Liver (tissue), 7 donors: ENCODE measurements at regions not wholly inside any gene's neighbourhood (a gene's known extent, or its start where the extent isn't known, plus 50 kb on each side); places are given as distances from the start of the nearest gene placed in this dataset.
"Not testable (repeated sequence)": the region's sequence is repeated elsewhere in the genome, so short reads cannot be mapped to it uniquely, and the experiment has no call there.

Experiments used
- DNase-seq: peaks from one replicate; pipeline ENCODE4 v3.0.0-alpha.2; 2017; ENCODE audit warnings: low spot score
- H3K27ac ChIP-seq, 2 donors: one replicate each; pipeline ENCODE4 v1.7.0; 2013; ENCODE audit warnings: inconsistent platforms in 2 of 2, low read length in 2 of 2, control low read depth in 1 of 2, low read depth in 1 of 2, mild to moderate bottlenecking in 1 of 2
- H3K27me3 ChIP-seq, 4 donors: one replicate each; pipeline versions ENCODE4 v1.6.1 to v1.7.0; 2013; ENCODE audit warnings: low read length in 3 of 4, inconsistent platforms in 1 of 4, mild to moderate bottlenecking in 1 of 4, moderate library complexity in 1 of 4; ENCODE audit not compliant: control insufficient read depth in 4 of 4, insufficient read depth in 4 of 4
- H3K36me3 ChIP-seq, 4 donors: one replicate each; pipeline versions ENCODE4 v1.6.1 to v1.7.0; 2013; ENCODE audit warnings: low read length in 3 of 4, mild to moderate bottlenecking in 3 of 4, low read depth in 1 of 4, moderate library complexity in 1 of 4; ENCODE audit not compliant: control insufficient read depth in 4 of 4, insufficient read depth in 3 of 4
- H3K4me1 ChIP-seq, 4 donors: one replicate each; pipeline versions ENCODE4 v1.6.1 to v1.7.0; 2013; ENCODE audit warnings: low read length in 3 of 4, mild to moderate bottlenecking in 3 of 4, moderate library complexity in 1 of 4; ENCODE audit not compliant: control insufficient read depth in 4 of 4, insufficient read depth in 4 of 4
- H3K4me3 ChIP-seq, 3 donors: one replicate each; pipeline versions ENCODE4 v1.6.1 to v1.7.0; 2013; ENCODE audit warnings: low read length in 3 of 3, control low read depth in 1 of 3, low read depth in 1 of 3, mild to moderate bottlenecking in 1 of 3
- H3K9ac ChIP-seq, 2 donors: one replicate each; pipeline ENCODE4 v1.7.0; 2013; ENCODE audit warnings: low read length in 2 of 2, mild to moderate bottlenecking in 2 of 2, moderate library complexity in 2 of 2, control low read depth in 1 of 2, low read depth in 1 of 2
- H3K9me3 ChIP-seq, 4 donors: one replicate each; pipeline versions ENCODE4 v1.6.1 to v1.7.0; 2013; ENCODE audit warnings: low read length in 3 of 4; ENCODE audit not compliant: control insufficient read depth in 4 of 4
- EGR1 ChIP-seq, 2 donors: IDR thresholded peaks; 2 replicates each; pipeline ENCODE4 v1.6.1; 2016 to 2018; ENCODE audit warnings: antibody characterized with exemption in 2 of 2, low read depth in 2 of 2
- FOXA1 ChIP-seq: IDR thresholded peaks from 2 replicates; pipeline ENCODE4 v1.6.1; 2016; ENCODE audit warnings: antibody characterized with exemption
- FOXA2 ChIP-seq: IDR thresholded peaks from 2 replicates; pipeline ENCODE4 v1.6.1; 2016; ENCODE audit warnings: antibody characterized with exemption
- GABPA ChIP-seq, 2 donors: IDR thresholded peaks in 1 of 2; conservative IDR thresholded peaks in 1 of 2; 2 replicates each; pipeline ENCODE4 v1.6.1; 2016; ENCODE audit warnings: antibody characterized with exemption in 2 of 2, mild to moderate bottlenecking in 1 of 2, moderate library complexity in 1 of 2
- HNF4A ChIP-seq, 2 donors: conservative IDR thresholded peaks; 2 replicates each; pipeline ENCODE4 v1.6.1; 2016; ENCODE audit warnings: antibody characterized with exemption in 2 of 2, mild to moderate bottlenecking in 2 of 2
- HNF4G ChIP-seq: IDR thresholded peaks from 2 replicates; pipeline ENCODE4 v1.6.1; 2016; ENCODE audit warnings: antibody characterized with exemption
- JUND ChIP-seq, 2 donors: IDR thresholded peaks; 2 replicates each; pipeline ENCODE4 v1.6.1; 2016; ENCODE audit warnings: antibody characterized with exemption in 2 of 2
- SP1 ChIP-seq: IDR thresholded peaks from 2 replicates; pipeline ENCODE4 v1.6.1; 2018; ENCODE audit warnings: antibody characterized with exemption, mild to moderate bottlenecking
- ZBTB33 ChIP-seq: IDR thresholded peaks from 2 replicates; pipeline ENCODE4 v1.6.1; 2016; ENCODE audit warnings: antibody characterized with exemption
- WGBS: extraction: QIAGEN DNeasy Blood & Tissue Kit; methylation state at CpG from one replicate; pipeline ENCODE4 v1.1.7; 2013; 5-methylcytosine and 5-hydroxymethylcytosine counted together
- TF ChIP-seq, protein P1 (sequence below): IDR thresholded peaks from 2 replicates; pipeline ENCODE4 v1.6.1; 2016; ENCODE audit warnings: antibody characterized with exemption
- TF ChIP-seq, protein P2 (sequence below): IDR thresholded peaks from 2 replicates; pipeline ENCODE4 v1.6.1; 2016; ENCODE audit warnings: antibody characterized with exemption, mild to moderate bottlenecking
- TF ChIP-seq, protein P3 (sequence below): IDR thresholded peaks from 2 replicates; pipeline ENCODE4 v1.6.1; 2016; ENCODE audit warnings: antibody characterized with exemption
- donor health status: healthy.
- donor health status: healthy.
- donor health status: healthy.
- donor health status: healthy.

DNA sequence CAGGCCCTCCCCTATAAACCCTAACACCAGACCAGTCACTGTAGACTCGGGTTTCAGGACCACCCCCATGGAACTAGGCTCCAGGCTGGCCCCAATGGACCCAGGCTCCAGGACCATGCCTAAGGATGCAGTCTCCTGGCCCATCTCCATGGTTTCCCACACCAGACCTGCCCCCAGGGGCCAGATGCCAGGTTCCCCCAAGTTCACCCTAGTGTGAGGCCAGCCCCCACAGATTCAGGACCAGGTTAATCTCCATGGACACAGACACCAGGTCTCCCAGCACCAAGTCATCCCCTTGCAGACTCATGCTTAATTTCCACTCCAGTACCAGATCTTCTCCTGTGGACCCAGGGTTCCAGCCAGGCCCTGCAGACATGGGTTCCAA lies 103.8 kb upstream of the LANCL2 start:
- WGBS, result 81% methylated on average over 1 of the region's 1 CpG
- Histone ChIP-seq H3K9me3 (no peaks in the 10 kb centered on the region), H3K27me3 (no peaks in the 10 kb centered on the region), H3K36me3 (no peaks in the 10 kb centered on the region), H3K9ac (no peak overlapping the region), H3K27ac (no peak overlapping the region), H3K4me1 (peaks cover 0 to 4% (median 0%) of the 10 kb centered on the region in 4 donors), H3K4me3 (no peak overlapping the region)
- DNase-seq, result no peak
- TF ChIP-seq FOXA2, result no peak
- TF ChIP-seq HNF4G, result no peak
- TF ChIP-seq JUND (IDR thresholded peaks at IDR 0.05), result no peak
- no peak for TF ChIP-seq SP1
- TF ChIP-seq FOXA1, result no peak
- TF ChIP-seq GABPA (IDR thresholded peaks at IDR 0.05 in 1 of 2, conservative IDR thresholded peaks at IDR 0.05 in 1 of 2), result no peak
- TF ChIP-seq ZBTB33, result no peak

GRCh38 chr7:55265328-55265727 lies 99.8 kb upstream of the LANCL2 start:
- H3K27ac ChIP-seq, H3K27me3 ChIP-seq, H3K9ac ChIP-seq, H3K36me3 ChIP-seq, DNase-seq, H3K9me3 ChIP-seq, H3K4me1 ChIP-seq, H3K4me3 ChIP-seq: not testable (repeated sequence)
- 93% methylated on average over 8 of the region's 8 CpGs for WGBS

DNA sequence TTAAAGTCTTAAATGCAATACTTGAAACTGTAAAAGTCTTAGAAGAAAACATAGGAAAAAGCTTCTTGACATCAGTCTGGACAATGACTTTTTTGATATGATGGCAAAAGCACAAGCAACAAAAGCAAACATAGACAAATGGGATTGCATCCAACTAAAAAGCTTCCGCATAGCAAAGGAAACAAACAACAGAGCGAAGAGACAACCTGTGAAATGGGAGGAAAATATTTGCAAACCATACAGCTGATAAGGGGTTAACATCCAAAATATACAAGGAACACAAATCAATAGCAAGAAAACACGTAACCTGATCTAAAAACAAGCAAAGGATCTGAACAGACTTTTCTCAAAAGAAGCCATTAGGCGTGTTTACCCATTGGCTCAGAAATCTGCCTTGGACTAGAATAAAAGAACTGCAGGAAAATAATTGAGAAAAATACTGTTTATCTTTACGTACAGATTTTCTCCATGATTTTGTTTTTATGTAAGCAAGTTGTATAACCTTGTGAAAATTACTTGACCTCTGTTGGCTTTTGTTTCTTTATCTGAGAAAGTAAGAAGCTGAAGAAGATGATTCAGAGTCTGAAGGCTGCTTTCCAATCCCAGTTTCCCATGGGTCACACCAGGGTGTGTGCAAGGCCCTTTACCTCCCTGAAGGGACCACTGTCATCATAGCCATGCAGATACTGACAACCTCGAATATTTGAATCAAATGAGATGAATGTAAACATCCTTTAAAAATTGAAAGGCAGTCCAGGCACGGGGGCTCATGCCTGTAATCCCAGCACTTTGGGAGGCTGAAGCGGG lies 99.1 kb upstream of the LANCL2 start:
- TF ChIP-seq HNF4G (no peak), HNF4A (conservative IDR thresholded peaks at IDR 0.05) (no peak), EGR1 (IDR thresholded peaks at IDR 0.05; ENCODE audit: low read depth in 2 of 2) (no peak), FOXA1 (no peak)
- TF ChIP-seq, protein P1, sequence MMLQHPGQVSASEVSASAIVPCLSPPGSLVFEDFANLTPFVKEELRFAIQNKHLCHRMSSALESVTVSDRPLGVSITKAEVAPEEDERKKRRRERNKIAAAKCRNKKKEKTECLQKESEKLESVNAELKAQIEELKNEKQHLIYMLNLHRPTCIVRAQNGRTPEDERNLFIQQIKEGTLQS, result no peak
- TF ChIP-seq, protein P2, sequence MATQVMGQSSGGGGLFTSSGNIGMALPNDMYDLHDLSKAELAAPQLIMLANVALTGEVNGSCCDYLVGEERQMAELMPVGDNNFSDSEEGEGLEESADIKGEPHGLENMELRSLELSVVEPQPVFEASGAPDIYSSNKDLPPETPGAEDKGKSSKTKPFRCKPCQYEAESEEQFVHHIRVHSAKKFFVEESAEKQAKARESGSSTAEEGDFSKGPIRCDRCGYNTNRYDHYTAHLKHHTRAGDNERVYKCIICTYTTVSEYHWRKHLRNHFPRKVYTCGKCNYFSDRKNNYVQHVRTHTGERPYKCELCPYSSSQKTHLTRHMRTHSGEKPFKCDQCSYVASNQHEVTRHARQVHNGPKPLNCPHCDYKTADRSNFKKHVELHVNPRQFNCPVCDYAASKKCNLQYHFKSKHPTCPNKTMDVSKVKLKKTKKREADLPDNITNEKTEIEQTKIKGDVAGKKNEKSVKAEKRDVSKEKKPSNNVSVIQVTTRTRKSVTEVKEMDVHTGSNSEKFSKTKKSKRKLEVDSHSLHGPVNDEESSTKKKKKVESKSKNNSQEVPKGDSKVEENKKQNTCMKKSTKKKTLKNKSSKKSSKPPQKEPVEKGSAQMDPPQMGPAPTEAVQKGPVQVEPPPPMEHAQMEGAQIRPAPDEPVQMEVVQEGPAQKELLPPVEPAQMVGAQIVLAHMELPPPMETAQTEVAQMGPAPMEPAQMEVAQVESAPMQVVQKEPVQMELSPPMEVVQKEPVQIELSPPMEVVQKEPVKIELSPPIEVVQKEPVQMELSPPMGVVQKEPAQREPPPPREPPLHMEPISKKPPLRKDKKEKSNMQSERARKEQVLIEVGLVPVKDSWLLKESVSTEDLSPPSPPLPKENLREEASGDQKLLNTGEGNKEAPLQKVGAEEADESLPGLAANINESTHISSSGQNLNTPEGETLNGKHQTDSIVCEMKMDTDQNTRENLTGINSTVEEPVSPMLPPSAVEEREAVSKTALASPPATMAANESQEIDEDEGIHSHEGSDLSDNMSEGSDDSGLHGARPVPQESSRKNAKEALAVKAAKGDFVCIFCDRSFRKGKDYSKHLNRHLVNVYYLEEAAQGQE, result no peak
- TF ChIP-seq, protein P3, sequence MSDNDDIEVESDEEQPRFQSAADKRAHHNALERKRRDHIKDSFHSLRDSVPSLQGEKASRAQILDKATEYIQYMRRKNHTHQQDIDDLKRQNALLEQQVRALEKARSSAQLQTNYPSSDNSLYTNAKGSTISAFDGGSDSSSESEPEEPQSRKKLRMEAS, result no peak
- Histone ChIP-seq H3K27ac (no peak overlapping the region), H3K4me1 (peaks cover 0 to 4% (median 0%) of the 10 kb centered on the region in 4 donors), H3K9ac (no peak overlapping the region), H3K27me3 (no peaks in the 10 kb centered on the region), H3K36me3 (no peaks in the 10 kb centered on the region), H3K4me3 (no peak overlapping the region), H3K9me3 (no peaks in the 10 kb centered on the region)
- no peak for DNase-seq
- WGBS, result 55% methylated on average over 8 of the region's 8 CpGs
